OCI-LY3 (cell line): ENCODE measurements at regions not wholly inside any gene's neighbourhood (a gene's known extent, or its start where the extent isn't known, plus 50 kb on each side); places are given as distances from the start of the nearest gene placed in this dataset.

ENCODE experiments used
- CTCF ChIP-seq: fragments of 200-600, 300-600 bp; sonication (generic); IDR thresholded peaks from 2 replicates; pipeline ENCODE4 v1.5.1; 2014; ENCODE audit warnings: antibody characterized with exemption, low read length, low read depth
- EZH2phosphoT487 ChIP-seq: fragments of 200-600 bp; shearing (Covaris generic); IDR thresholded peaks from 2 replicates; pipeline ENCODE4 v1.6.1; 2018; ENCODE audit warnings: antibody characterized with exemption, mixed run types, low read depth

GRCh38 chr2:239730897-239731296, 294.2 kb downstream of the NDUFA10 start:
- TF ChIP-seq CTCF = no peak
- TF ChIP-seq EZH2phosphoT487 = no peak
